ENCODE measurements at regions not wholly inside any gene's neighbourhood (a gene's known extent, or its start where the extent isn't known, plus 50 kb on each side); places are given as distances from the start of the nearest gene placed in this dataset.

GRCh38 chr4:3705236-3705987 lies 60.8 kb upstream of the ADRA2C start:
- DNase-seq (ENCODE audit: low spot score): no peak

GRCh38 chr4:3704669-3705068 lies 61.5 kb upstream of the ADRA2C start:
- DNase-seq (ENCODE audit: low spot score): no peak

GRCh38 chr4:3703677-3704521 lies 62.3 kb upstream of the ADRA2C start:
- DNase-seq (ENCODE audit: low spot score): no peak

- DNase-seq (ENCODE audit: low spot score): no peak
Measured at GRCh38 chr4:3703343-3703676, 62.9 kb upstream of the ADRA2C start.

GRCh38 chr4:3702561-3703221 lies 63.5 kb upstream of the ADRA2C start:
- no peak for DNase-seq (ENCODE audit: low spot score)

- DNase-seq (ENCODE audit: low spot score): no peak
Measured at GRCh38 chr4:3701736-3702560, 64.2 kb upstream of the ADRA2C start.

GRCh38 chr4:3701271-3701734 lies 64.9 kb upstream of the ADRA2C start:
- DNase-seq (ENCODE audit: low spot score): no peak

- DNase-seq (ENCODE audit: low spot score): no peak
Measured at GRCh38 chr4:3700736-3701135, 65.4 kb upstream of the ADRA2C start.

- DNase-seq (ENCODE audit: low spot score): no peak
Measured at GRCh38 chr4:3700223-3700622, 66.0 kb upstream of the ADRA2C start.

GRCh38 chr4:3699678-3700077 lies 66.5 kb upstream of the ADRA2C start:
- DNase-seq (ENCODE audit: low spot score): no peak

- DNase-seq (ENCODE audit: low spot score): no peak
Measured at GRCh38 chr4:3699261-3699660, 66.9 kb upstream of the ADRA2C start.

- no peak for DNase-seq (ENCODE audit: low spot score)
Measured at GRCh38 chr4:3697033-3697432, 69.2 kb upstream of the ADRA2C start.

GRCh38 chr4:3690551-3691152 lies 75.5 kb upstream of the ADRA2C start:
- DNase-seq (ENCODE audit: low spot score): no peak

GRCh38 chr4:3689576-3690550 lies 76.3 kb upstream of the ADRA2C start:
- DNase-seq (ENCODE audit: low spot score): no peak

- no peak for DNase-seq (ENCODE audit: low spot score)
Measured at GRCh38 chr4:3689006-3689405, 77.2 kb upstream of the ADRA2C start.

GRCh38 chr4:3688018-3688998 lies 77.9 kb upstream of the ADRA2C start:
- no peak for DNase-seq (ENCODE audit: low spot score)

GRCh38 chr4:3687538-3687937 lies 78.6 kb upstream of the ADRA2C start:
- DNase-seq (ENCODE audit: low spot score): no peak

GRCh38 chr4:3686753-3687152 lies 79.4 kb upstream of the ADRA2C start:
- no peak for DNase-seq (ENCODE audit: low spot score)

Measured in umbilical cord (tissue), 1 donor.